CD4-positive, alpha-beta T cell treated with Interleukin-10 for 1 hour (primary cell): ENCODE measurements at regions not wholly inside any gene's neighbourhood (a gene's known extent, or its start where the extent isn't known, plus 50 kb on each side); places are given as distances from the start of the nearest gene placed in this dataset.

ENCODE experiments used
- DNase-seq: peaks from one replicate; pipeline ENCODE4 v3.0.0-alpha.2; 2020

GRCh38 chr4:13316354-13316753 lies 167.8 kb downstream of the RAB28 start:
- DNase-seq: no peak

GRCh38 chr4:13313856-13314255 lies 170.3 kb downstream of the RAB28 start:
- DNase-seq: no peak

DNA sequence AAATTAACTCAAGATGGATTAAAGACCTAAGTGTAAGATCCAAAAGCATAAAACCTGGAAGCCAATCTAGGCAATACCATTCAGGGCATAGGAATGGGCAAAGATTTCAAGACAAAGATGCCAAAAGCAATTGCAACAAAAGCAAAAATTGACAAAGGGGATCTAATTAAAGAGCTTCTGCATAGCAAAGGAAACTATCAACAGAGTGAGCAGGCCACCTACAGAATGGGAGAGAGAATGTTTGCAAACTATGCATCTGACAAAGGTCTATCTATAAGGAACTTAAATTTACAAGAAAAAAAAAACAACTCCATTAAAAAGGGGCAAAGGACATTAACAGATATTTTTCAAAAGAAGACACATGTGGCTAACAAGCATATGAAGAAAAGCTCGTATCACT lies 171.9 kb downstream of the RAB28 start:
- no peak for DNase-seq

GRCh38 chr4:13309751-13310150 lies 174.4 kb downstream of the RAB28 start:
- no peak for DNase-seq

- no peak for DNase-seq
Observed at GRCh38 chr4:13306356-13306755, 177.8 kb downstream of the RAB28 start.

DNA sequence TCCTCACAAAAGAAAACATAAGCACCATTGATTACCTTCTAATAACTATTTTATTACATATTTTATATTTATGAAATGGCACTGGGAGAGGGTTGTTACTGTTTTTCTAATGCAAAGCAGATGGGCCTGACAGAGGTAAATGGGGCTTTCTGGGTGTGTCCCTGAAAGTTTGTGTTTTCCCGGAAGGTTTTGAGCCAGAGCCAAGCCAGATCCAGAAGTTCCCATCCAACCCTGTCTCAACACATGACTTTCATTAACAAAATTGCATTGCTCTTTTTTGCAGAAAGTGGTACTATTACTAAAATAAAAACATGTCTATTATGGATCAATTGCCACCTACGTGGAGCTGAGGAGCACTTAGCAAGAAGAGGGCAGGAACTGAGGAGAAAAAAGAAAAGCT lies 181.3 kb downstream of the RAB28 start:
- DNase-seq: no peak

GRCh38 chr4:13299343-13299742 lies 184.8 kb downstream of the RAB28 start:
- DNase-seq: no peak

DNA sequence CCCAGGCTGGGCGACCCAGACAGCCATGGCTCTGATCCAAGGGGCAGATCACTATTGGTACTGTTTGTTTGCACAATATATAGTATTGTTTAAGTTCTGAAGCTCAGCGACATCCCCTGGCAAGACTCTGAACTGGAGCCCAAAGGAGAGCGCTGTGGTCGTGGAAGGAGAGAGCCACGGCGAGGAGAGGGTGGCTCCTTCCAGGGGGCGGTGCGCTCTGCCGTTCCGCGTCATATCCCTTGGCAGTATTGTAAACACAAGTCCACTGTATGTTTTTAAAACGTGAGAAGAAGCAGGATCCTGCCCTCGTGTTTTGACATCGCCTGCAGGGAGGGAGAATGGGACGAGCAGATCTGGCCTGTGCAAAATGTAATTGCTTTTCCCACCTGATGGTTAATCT lies 185.5 kb downstream of the RAB28 start:
- no peak for DNase-seq

- DNase-seq: no peak
Observed at GRCh38 chr4:13296986-13297385, 187.2 kb downstream of the RAB28 start.

DNA sequence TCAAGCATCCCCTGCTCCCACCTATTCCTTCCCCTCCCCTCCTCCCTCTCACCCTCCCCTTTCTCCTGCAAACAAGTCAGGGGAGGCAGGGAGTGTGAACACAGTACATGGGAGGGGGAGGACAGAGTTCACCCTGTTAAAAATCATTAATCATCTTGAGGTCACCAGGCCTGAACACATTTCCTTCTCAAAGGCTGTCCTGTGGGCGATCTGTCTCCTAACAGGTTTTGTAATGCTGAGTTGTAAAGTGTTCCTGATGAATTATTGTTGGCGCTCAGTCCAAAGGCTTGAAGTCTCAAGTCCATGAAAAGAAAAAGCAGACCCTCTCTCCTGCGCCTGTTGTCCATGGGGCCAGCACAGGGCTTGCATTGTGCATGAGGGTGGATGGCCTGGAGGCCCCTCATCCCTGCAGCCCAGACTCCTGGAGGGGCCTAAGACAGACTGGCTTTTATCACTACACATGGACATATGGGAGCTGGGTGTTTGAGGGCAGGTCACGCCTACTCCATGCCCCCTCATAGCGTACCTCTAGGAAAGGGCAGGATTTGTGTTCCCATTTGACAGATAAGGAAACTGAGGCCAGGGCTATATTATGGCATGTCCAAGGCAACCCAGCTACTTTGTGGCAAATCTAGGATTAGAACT lies 189.1 kb downstream of the RAB28 start:
- DNase-seq: no peak

GRCh38 chr4:13292372-13292771 lies 191.8 kb downstream of the RAB28 start:
- no peak for DNase-seq

DNA sequence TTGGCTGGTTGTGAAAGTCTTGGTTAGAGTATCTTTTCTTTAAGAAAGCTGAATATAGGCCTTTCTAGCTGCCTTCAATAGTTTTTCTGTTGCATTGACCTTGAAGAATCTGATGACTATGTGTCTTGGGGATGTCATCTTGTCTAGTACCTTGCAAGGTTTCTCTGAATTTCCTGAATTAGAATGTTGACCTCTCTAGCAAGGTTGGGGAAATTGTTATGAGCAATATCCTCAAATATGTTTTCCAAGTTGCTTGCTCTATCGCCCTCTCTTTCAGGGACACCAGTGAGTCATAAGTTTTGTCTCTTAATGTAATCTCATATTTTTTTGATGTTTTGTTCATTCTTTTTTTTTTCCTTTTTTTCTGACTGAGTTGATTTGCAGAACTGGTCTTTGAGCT lies 194.7 kb downstream of the RAB28 start:
- no peak for DNase-seq

DNA sequence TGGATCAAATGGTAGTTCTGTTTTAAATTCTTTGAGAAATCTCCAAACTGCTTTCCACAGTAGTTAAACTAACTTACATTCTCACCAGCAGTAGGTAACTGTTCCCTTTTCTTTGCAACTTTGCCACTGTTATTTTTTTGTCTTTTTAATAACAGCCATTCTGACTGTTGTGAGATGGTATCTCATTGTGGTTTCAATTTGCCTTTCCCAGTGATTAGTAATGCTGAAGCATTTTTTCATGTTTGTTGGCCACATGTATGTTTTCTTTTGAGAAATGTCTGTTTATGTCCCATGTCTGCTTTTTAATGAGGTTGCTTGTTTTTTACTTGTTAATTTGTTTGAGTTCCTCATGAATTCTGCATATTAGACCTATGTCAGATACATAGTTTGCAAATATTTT lies 198.8 kb downstream of the RAB28 start:
- no peak for DNase-seq

- no peak for DNase-seq
Observed at GRCh38 chr4:13284932-13285331, 199.2 kb downstream of the RAB28 start.

- no peak for DNase-seq
Observed at GRCh38 chr4:13276357-13276756, 207.8 kb downstream of the RAB28 start.

GRCh38 chr4:13268703-13269102 lies 215.4 kb downstream of the RAB28 start:
- DNase-seq: no peak

- no peak for DNase-seq
Observed at GRCh38 chr4:13268165-13268564, 216.0 kb downstream of the RAB28 start.

- no peak for DNase-seq
Observed at GRCh38 chr4:13267091-13267490, 217.0 kb downstream of the RAB28 start.

DNA sequence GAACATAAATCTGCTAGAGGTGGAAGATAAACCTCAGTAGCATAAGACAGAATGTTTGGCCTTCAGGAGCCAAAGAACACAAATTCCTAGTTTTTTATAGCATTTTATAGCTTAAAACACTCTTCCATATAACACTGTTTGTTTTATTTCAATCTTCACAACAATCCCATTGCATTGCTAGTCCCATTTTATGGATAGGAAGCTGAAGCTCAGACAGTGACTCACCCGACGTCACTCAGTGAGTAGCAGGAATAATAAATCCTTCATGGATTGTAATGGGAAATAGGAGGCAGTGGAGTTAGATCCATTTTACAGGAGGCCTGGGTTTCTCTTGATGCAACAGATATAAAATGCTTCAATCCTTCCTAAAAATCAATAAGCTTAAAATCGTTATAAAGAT lies 217.5 kb downstream of the RAB28 start:
- no peak for DNase-seq

- DNase-seq: no peak
Observed at GRCh38 chr4:13263967-13264525, 220.1 kb downstream of the RAB28 start.

DNA sequence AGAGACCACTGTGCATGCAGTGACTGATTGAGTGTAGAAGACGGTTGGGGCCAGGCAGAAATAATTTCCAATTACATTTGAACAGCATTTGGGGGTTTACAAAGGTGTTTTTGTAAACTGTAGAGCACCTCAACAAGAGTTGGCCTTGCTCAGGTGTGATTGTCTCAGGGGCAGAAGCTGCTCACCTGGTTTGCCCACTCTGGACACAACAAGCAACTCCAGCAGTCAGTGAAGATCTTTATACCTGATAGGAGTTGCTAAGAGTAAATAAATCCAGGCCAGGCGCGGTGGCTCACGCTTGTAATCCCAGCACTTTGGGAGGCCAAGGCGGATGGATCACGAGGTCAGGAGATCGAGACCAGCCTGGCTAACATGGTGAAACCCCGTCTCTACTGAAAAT lies 221.3 kb downstream of the RAB28 start:
- no peak for DNase-seq

- no peak for DNase-seq
Observed at GRCh38 chr4:13261486-13262257, 222.5 kb downstream of the RAB28 start.

DNA sequence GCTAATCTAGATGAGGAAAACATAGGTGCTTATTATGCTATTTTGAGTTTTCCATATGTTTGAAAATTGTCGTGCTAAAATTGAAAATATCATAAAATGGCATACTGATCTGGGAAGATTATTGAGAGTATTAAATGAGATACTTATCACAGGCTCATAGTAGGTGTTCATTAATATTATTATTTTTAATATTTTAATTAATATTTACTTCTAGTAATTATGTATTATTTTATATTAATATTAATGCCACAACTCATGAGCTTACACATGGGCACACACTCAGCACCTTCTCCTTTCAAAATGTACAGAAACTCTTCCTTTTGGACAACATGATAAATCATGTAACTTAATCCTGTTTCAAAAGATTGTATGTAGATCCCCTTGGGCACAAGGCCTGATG lies 223.6 kb downstream of the RAB28 start:
- DNase-seq: no peak

DNA sequence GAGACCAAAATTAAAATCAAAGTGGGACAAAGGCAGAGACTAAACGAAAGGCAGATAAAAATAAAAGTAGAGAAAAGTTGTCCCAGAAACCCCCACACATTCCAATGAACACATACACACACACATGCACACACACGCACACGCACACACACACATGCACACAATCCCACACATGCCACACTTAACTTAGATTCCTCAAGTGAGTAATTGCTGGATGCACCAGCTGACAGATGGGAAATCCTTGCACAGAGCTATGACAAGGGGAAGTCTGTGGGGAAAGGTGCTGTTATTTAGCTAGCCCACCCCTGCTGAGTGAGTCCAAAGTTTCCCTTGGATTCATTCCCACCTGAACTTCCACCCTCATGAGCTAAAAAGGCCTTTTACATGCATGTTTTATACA lies 233.9 kb downstream of the RAB28 start:
- no peak for DNase-seq
